ENCODE measurements at regions not wholly inside any gene's neighbourhood (a gene's known extent, or its start where the extent isn't known, plus 50 kb on each side); places are given as distances from the start of the nearest gene placed in this dataset.

DNA sequence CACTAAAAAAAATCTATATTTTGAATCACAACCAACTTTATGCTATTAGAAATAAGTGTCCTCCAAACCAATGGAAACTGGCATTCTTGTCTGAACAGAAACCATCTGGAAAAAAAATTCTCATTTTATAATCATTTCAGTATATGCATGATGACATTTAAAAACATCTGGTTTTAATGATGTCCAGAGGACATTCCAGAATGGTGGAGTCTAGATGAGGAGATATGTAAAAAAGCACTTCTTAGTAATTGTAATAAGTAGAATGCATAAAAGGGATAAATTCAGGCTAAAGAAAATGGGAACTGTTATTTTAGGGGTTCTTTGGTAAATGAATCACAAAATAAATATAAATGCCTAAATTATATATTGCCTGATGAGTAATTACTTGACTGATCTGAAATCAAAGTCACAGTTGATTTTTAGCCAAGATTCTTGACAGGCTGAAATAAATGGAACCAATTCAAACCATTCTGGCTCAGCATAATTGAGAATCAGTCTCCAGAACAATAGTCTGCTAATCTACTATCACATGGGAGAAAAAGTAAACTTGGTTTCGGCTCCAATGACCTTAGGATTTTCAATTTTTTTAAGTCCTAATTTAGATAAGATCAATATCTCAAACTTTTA, 636.6 kb downstream of the FAT4 start:
- no peak for TF ChIP-seq EZH2 (IDR thresholded peaks at IDR 0.05; ENCODE audit: borderline replicate concordance, low read depth, low read length, severe bottlenecking)
- TF ChIP-seq, protein P1, sequence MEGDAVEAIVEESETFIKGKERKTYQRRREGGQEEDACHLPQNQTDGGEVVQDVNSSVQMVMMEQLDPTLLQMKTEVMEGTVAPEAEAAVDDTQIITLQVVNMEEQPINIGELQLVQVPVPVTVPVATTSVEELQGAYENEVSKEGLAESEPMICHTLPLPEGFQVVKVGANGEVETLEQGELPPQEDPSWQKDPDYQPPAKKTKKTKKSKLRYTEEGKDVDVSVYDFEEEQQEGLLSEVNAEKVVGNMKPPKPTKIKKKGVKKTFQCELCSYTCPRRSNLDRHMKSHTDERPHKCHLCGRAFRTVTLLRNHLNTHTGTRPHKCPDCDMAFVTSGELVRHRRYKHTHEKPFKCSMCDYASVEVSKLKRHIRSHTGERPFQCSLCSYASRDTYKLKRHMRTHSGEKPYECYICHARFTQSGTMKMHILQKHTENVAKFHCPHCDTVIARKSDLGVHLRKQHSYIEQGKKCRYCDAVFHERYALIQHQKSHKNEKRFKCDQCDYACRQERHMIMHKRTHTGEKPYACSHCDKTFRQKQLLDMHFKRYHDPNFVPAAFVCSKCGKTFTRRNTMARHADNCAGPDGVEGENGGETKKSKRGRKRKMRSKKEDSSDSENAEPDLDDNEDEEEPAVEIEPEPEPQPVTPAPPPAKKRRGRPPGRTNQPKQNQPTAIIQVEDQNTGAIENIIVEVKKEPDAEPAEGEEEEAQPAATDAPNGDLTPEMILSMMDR (IDR thresholded peaks at IDR 0.05; ENCODE audit: borderline replicate concordance, extremely low read depth, low read length, poor library complexity, severe bottlenecking) = no peak
- DNase-seq = no peak
- Histone ChIP-seq H3K27me3 (ENCODE audit: insufficient read depth, low read length, poor library complexity) (no peaks in the 10 kb centered on the region), H3K36me3 (ENCODE audit: insufficient read depth, low read length) (no peaks in the 10 kb centered on the region), H3K79me2 (ENCODE audit: insufficient read depth, low read length) (no peaks in the 10 kb centered on the region), H3K4me1 (ENCODE audit: insufficient read depth, low read length) (no peaks in the 10 kb centered on the region), H3K4me3 (ENCODE audit: low read depth in 1 of 2, low read length in 2 of 2) (no peak overlapping the region), H3K4me2 (ENCODE audit: insufficient read depth, low read length) (no peak overlapping the region), H4K20me1 (ENCODE audit: insufficient read depth, low read length) (no peaks in the 10 kb centered on the region), H3K9ac (ENCODE audit: low read depth, low read length) (no peak overlapping the region), H2AFZ (ENCODE audit: low read depth, low read length) (no peak overlapping the region), H3K9me3 (ENCODE audit: insufficient read depth, low read length, severe bottlenecking) (no peaks in the 10 kb centered on the region), H3K27ac (ENCODE audit: low read length) (no peak overlapping the region)
- no peak for ATAC-seq (ENCODE audit: insufficient read depth, low read depth)

DNA sequence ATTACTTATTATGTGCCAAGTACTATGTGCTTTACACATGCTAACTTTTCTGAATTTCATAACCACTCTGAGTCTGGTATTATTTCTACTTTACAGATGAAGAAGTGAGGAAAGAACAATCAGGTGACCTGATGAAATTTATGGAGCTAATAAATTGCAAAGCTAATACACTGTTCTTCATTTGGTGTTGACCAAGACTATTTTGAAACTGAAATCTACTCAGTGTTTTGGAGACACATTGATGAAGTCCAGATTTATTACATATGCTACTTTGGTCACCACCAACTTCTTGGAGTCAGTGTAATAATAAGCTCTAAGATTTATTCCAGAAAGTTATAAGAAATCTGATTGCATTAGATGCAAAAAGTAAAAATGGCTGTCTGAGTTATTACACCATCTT, 637.9 kb downstream of the FAT4 start:
- no peak overlapping the region for H3K27ac ChIP-seq (ENCODE audit: low read length)
- no peak overlapping the region for H3K4me2 ChIP-seq (ENCODE audit: insufficient read depth, low read length)
- H3K4me3 ChIP-seq (ENCODE audit: low read depth in 1 of 2, low read length in 2 of 2) = no peak overlapping the region
- H3K9ac ChIP-seq (ENCODE audit: low read depth, low read length) = no peak overlapping the region
- ATAC-seq (ENCODE audit: insufficient read depth, low read depth) = no peak
- H3K4me1 ChIP-seq (ENCODE audit: insufficient read depth, low read length) = no peaks in the 10 kb centered on the region
- DNase-seq = no peak
- no peaks in the 10 kb centered on the region for H3K79me2 ChIP-seq (ENCODE audit: insufficient read depth, low read length)
- no peaks in the 10 kb centered on the region for H3K9me3 ChIP-seq (ENCODE audit: insufficient read depth, low read length, severe bottlenecking)
- H3K27me3 ChIP-seq (ENCODE audit: insufficient read depth, low read length, poor library complexity) = no peaks in the 10 kb centered on the region
- TF ChIP-seq, protein P1 (IDR thresholded peaks at IDR 0.05; ENCODE audit: borderline replicate concordance, extremely low read depth, low read length, poor library complexity, severe bottlenecking) = no peak
- TF ChIP-seq EZH2 (IDR thresholded peaks at IDR 0.05; ENCODE audit: borderline replicate concordance, low read depth, low read length, severe bottlenecking) = no peak
- H3K36me3 ChIP-seq (ENCODE audit: insufficient read depth, low read length) = no peaks in the 10 kb centered on the region
- H4K20me1 ChIP-seq (ENCODE audit: insufficient read depth, low read length) = no peaks in the 10 kb centered on the region
- H2AFZ ChIP-seq (ENCODE audit: low read depth, low read length) = no peak overlapping the region

DNA sequence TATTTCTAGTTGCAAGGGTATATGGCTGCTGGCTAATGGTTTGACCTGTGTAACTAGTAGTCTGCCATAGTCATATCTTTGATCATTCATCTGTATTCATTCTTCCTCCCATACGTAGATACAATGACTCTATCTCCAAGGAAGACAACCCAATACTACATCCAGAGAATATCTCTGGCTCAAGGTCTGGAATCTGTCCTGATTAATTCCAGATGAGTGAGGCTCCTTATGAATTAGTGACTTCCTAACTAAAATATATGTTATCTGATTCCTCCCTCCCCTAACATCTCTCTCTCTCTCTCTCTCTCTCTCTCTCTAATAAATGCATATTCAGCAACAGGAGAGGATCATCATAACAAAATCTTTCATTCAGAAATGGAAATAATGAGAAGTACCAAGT, 641.5 kb downstream of the FAT4 start:
- Histone ChIP-seq H3K79me2 (ENCODE audit: insufficient read depth, low read length) (no peaks in the 10 kb centered on the region), H3K4me2 (ENCODE audit: insufficient read depth, low read length) (no peak overlapping the region), H3K9ac (ENCODE audit: low read depth, low read length) (no peak overlapping the region), H2AFZ (ENCODE audit: low read depth, low read length) (no peak overlapping the region), H3K9me3 (ENCODE audit: insufficient read depth, low read length, severe bottlenecking) (no peaks in the 10 kb centered on the region), H3K27ac (ENCODE audit: low read length) (no peak overlapping the region), H4K20me1 (ENCODE audit: insufficient read depth, low read length) (no peaks in the 10 kb centered on the region), H3K4me1 (ENCODE audit: insufficient read depth, low read length) (no peaks in the 10 kb centered on the region), H3K27me3 (ENCODE audit: insufficient read depth, low read length, poor library complexity) (no peaks in the 10 kb centered on the region), H3K36me3 (ENCODE audit: insufficient read depth, low read length) (no peaks in the 10 kb centered on the region), H3K4me3 (ENCODE audit: low read depth in 1 of 2, low read length in 2 of 2) (no peak overlapping the region)
- TF ChIP-seq, protein P1 (IDR thresholded peaks at IDR 0.05; ENCODE audit: borderline replicate concordance, extremely low read depth, low read length, poor library complexity, severe bottlenecking) = no peak
- TF ChIP-seq EZH2 (IDR thresholded peaks at IDR 0.05; ENCODE audit: borderline replicate concordance, low read depth, low read length, severe bottlenecking) = no peak
- no peak for DNase-seq
- no peak for ATAC-seq (ENCODE audit: insufficient read depth, low read depth)
